Astrocyte of the hippocampus (primary cell): ENCODE measurements at regions not wholly inside any gene's neighbourhood (a gene's known extent, or its start where the extent isn't known, plus 50 kb on each side); places are given as distances from the start of the nearest gene placed in this dataset.
"Not testable (repeated sequence)": the region's sequence is repeated elsewhere in the genome, so short reads cannot be mapped to it uniquely, and the experiment has no call there.

ENCODE experiments used
- DNase-seq: peaks from one replicate; pipeline ENCODE4 v3.0.0; 2011; ENCODE audit warnings: low read depth, low spot score

DNA sequence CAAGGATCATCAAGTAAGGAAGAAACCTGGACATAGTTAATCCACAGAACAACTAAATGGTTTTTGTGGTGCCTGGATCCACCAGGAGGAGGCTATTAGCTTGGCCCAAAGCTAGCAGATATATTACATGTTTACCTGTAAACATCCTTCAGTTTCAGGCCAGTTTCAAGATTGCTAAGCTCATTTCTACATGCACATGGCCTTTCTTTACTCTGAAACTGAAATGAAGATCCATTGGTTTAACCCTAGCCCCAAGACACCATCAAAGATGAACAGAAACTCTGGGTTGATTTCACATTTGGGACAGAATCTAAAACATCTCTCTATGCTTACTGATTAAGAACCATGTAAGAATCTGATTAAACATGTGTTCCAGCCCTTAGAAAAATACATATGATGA, 611.8 kb downstream of the TLE1 start:
- DNase-seq = no peak

- no peak for DNase-seq
These were observed 613.2 kb downstream of the TLE1 start for GRCh38 chr9:81076131-81076530.

DNA sequence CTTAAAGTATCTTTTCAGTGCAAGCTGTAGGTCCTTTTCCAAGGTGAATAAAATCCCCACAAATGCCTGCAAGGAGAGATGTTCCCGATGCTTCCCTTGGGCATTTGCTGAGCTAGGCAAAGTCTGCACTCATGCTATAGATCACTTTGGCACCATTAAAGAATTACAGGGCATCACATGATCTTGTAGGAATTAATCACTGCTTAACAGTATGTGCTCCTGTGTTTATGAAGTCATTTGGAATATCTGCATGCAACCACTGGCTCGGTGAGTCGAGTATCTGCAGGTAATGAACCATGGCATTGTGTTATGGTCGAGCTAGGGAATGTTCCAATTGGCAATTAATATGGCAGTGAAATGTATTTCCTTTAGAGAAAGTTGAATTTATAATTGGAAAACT, 615.1 kb downstream of the TLE1 start:
- DNase-seq = no peak

- no peak for DNase-seq
These were observed 615.5 kb downstream of the TLE1 start for GRCh38 chr9:81073821-81074220.

- no peak for DNase-seq
These were observed 616.6 kb downstream of the TLE1 start for GRCh38 chr9:81072758-81073157.

GRCh38 chr9:81071108-81071507, 618.2 kb downstream of the TLE1 start:
- DNase-seq = no peak

- DNase-seq = peak; percentile 27
These were observed 618.7 kb downstream of the TLE1 start for GRCh38 chr9:81070689-81071088.

DNA sequence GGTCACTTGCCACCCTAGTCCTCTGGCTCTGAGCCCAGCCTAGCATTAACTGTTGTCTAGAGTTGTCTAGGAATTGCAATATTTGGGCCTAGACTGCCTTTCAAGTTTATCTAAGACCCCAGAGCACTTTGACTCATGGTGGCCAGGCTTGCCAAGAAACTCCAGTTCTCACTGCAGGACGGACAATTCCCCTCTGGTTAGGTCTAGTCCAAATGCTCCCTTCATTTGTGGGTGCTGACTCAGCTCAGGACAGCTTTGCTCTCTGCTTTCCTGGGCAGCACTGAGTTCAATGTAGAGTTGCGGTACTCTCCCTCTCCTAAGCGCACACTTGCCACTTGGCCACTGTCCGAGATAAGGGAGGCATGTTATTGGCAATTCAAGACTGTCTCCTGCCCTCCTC, 619.4 kb downstream of the TLE1 start:
- peak; percentile 73 for DNase-seq

DNA sequence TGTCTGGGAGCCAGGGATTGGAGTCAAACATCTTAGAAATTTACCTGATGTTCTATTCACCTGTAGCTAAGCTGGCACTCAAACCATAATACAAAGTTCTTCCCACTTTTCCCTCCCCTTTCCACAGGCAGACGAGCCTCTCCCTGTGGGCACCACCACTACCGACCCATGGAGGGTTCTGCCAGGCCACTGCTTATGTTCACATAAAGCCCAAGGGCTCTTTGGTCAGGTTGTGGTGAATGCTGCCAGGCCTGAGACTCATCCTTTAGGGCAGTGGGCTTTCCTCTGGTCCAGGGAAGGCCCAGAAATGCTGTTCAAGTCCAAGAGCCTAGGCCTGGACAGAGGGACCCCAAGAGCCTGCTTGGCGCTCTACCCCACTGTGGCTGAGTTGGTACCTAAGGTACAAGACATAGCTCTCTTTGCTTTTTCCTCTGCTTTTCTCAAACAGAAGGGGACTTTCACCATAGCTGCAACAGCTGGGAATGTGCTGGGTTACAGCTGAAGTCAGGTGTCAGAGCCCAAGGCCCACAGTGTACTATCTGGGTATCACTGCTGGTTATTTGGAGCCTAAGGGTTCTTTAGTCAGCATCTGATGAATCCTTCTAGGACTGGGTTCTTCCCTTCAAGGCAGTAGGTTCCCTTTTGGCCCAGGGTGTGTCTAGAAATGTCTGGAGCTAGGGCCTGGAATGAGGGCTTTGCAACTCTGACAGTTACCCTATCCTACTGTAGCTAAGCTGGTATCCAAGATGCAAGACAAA, 620.1 kb downstream of the TLE1 start:
- DNase-seq = no peak

GRCh38 chr9:81062995-81063394, 626.4 kb downstream of the TLE1 start:
- not testable (repeated sequence) for DNase-seq

DNA sequence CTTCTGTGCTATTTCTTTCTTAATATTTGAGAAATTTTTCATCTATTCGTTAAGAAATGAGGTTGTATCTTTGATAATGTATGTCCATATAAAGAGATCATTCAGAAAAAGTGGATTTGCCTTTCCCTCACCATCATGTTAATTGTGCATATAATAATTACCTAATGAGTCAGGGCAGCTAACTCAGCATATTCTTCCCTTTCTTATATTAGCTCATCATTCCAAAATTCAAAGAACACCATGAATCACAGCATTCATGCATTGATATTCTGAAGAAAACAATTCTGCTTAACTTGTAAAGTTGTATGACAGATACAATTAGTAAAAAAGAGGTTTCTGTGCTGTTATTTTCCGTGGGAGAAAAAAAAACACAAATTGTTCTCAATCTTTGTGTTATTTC, 630.6 kb downstream of the TLE1 start:
- no peak for DNase-seq

DNA sequence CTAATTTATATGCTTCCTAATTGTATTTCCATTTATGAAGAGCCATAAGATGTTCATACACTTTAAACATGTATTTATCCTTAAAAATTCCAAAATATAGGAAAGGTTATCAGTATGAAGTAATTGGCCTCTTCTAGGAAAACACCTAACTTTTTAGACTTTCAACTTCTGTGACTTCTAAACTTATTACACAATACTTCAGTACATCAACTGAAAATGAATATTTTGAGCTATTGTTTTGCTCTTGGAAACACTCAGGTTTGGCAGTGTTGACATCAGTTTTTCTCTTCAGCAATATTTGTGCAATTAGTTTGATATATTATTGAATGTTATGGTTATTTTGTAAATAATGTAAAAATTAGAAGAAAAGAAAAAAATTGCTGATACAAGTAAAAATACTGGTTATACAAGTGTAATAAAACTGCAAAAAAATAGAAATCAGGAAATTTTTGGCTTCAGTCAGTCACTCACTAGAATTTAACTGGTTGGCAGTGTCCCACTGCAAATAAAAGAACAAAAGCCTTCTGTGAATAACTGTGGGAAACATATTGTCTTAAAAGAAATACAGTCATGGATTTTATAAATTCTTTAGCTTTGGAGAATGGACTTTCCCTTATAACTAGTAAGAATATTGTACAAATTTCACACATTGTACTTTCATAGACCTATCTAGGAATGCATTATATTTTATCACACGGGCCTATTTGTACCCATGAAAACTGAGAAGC, 635.9 kb downstream of the TLE1 start:
- DNase-seq = peak; percentile 61

DNA sequence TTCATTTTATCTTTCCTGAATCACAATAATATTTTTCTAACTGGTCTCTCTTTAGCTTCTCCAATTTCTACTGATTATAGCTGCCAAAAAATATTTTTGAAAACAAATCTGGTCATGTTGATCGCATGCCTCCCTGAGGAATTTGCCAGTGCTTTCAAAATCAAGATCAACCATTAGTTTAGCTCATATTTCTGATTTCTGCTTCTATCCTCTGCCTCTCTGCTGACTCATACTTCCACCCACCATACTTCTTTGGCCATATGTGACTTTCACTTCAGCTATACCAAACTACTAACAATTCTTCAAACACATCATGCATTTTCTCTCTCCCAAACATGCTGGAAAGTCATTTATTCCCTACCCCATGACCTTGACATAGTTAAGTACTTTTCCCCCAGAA, 636.5 kb downstream of the TLE1 start:
- DNase-seq = no peak

GRCh38 chr9:81047280-81047679, 642.1 kb downstream of the TLE1 start:
- DNase-seq = no peak

DNA sequence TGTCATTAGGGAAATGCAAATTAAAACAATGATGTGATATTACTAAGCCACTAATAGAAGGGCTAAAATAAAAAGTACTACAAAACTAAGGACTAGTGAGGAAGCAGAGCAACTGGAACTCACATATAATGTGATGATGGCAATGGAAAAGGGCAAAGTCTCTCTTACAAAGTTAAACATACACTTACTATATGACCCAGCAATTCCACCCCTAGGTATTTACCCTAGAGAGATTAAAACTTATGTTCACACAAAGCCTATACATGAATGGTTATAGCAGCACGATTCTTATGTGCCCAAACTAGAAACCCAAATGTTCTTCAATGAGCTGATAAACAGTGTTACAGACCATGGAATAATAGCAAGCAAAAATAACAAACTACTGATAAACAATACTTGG, 643.7 kb downstream of the TLE1 start:
- DNase-seq = no peak

DNA sequence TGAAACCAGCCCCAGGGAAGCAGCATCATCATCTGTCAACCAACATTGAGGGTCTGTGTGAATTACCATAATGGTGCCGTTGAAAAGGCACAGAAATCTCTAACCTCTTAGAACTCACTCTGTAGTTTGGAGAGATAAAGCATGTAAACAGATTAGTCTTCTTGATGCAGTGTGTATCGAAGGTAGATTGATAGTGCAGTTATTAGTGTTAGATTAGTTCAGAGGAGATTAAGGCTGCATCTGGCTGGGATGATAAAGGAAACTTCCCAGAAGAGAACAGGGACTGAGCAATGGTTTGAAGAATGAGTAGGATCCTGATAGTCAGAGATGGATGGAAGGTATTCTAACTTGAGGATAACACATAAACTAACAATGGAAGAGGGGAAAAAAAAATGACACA, 651.5 kb downstream of the TLE1 start:
- DNase-seq = no peak

DNA sequence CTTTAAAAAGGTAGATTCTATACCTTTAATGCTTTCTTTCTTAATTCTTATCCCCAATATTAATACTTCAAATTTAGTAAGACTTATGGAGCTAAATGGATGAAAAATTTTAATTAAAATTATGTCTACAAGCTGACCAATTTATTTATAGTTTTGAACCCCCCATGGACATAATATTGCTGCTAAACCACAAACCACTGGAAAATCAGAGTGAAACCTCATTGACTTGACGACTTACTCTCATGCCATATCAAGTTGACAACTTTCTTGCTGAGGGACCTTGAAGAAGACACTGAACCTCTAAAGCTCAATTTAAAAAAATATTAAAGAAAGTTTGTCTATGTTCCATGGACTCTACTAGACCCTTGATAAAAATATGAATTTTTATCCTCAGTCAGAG, 653.7 kb downstream of the TLE1 start:
- no peak for DNase-seq

DNA sequence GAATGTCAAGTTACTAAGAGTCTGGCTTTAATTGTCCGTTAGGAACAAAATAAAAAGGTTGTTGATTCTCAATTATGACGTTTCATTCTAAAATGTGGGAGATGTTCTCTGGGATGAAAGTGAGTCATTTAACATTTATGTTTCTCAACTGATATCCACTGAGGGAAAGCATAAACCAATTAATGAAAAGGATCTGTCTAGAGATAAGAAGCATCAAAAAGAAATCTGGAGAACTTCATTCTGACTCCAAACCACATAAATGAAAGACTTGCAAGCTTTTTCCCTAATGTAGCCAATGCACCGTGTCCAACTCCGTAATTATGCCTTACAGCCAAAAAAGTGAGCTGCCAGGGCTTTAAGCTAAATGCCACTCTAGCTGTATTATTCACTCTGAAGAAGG, 654.2 kb downstream of the TLE1 start:
- peak; percentile 86 for DNase-seq

DNA sequence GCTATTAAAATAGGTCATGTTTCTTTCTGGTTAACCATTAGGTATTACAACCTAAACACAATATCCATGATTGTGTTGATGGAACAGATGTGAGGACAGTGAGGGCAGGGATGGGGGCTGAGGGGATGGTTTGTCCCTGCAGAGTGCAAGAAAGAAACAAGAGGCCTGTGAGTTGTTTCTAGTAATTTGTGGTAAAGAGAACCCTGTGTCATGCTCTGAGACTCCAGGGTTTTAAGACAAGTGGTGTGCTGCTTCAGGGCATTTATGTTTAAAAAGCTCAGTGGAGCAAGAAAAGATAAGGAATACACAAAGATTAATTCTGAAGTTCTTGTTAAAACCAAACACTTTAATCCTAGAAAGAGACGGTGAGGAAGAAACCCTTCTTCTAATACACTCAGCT, 656.5 kb downstream of the TLE1 start:
- DNase-seq = peak; percentile 50

- DNase-seq = peak; percentile 73
These were observed 657.2 kb downstream of the TLE1 start for GRCh38 chr9:81032030-81032572.

DNA sequence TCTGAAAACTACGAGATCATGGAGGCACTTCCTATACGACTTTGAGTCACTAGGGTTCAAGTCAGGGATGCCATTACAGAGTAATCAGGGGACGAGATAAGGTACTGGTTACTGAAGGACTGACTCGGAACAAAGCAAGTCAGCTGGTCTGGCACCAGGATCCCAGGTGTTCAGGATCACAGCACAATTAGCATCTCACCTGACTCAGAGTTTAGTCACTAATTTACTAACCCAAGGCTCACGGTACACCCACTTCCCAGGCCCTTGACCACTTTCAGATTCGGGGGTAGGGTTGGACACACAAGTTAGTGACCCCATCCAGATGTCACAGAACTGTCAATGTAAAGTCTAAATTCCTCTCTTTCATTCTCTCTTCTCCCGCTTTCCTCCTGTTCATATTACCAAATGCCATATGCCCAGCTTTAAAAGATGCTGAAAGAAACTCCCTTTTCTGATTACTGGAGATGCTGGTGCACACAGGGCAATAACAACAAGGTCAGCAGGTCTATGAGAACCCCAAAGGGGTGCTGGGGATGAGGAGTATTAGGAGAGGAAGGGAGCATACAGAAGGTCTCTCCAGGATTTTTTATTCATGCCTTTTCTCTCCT, 657.8 kb downstream of the TLE1 start:
- DNase-seq = no peak

DNA sequence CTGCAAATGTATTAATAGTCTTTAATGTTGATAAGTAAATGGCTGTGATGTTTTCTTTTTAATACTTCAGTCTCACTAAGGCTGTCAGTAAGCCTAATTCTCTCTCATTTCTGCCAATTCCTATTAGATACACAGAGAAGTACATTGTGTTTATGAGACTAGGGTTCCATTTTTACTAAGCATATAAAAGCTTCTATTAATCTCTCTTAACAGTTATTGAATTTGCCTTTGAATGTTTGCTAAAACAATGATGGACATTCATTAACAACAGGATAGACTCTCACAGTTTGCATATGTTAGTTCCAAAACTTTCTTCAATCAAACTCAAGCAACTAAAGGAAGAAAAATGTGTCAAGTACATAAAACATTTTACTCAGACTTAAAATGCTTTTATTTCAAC, 659.3 kb downstream of the TLE1 start:
- no peak for DNase-seq

DNA sequence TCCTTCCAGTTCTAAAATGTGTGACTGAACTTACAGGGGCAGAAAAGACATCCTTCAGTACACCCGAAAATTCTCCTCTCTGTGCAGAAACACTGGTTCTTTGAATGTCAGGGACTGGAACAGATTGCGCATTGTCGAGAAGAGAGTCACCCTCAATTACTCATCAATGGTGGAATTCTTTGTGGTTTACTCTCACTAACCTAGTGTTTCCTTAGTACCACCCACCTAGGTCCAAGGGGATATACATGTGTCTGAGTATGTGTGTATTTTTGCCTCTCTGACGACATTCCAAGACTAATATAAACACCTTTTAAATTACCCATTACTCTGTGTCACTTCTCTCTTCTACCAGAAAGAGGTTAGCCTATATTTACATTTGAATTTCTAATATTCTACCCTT, 660.8 kb downstream of the TLE1 start:
- peak; percentile 93 for DNase-seq
